HepG2 (cell line): ENCODE measurements at regions not wholly inside any gene's neighbourhood (a gene's known extent, or its start where the extent isn't known, plus 50 kb on each side); places are given as distances from the start of the nearest gene placed in this dataset.

Experiments
- ARNTL ChIP-seq: sonication (generic); formaldehyde crosslinking; IDR thresholded peaks from 2 replicates; pipeline ENCODE4 v1.4.0; 2020; ENCODE audit warnings: mild to moderate bottlenecking, missing genetic modification reagents
- CBFB ChIP-seq: sonication (generic); formaldehyde crosslinking; IDR thresholded peaks from 2 replicates; pipeline ENCODE4 v1.4.0; 2020; ENCODE audit warnings: missing genetic modification reagents
- MYPOP ChIP-seq: sonication (generic); formaldehyde crosslinking; IDR thresholded peaks from 2 replicates; pipeline ENCODE4 v1.8.1; 2023; ENCODE audit warnings: mild to moderate bottlenecking, moderate library complexity, missing genetic modification reagents
- PBX2 ChIP-seq: IDR thresholded peaks from 2 replicates; pipeline ENCODE4 v1.6.1; 2016; ENCODE audit warnings: control low read depth
- PHF8 ChIP-seq: sonication (generic); formaldehyde crosslinking; IDR thresholded peaks from 2 replicates; pipeline ENCODE4 v1.5.0; 2020; ENCODE audit warnings: missing genetic modification reagents
- SMAD3 ChIP-seq: sonication (generic); formaldehyde crosslinking; IDR thresholded peaks from 2 replicates; pipeline ENCODE4 v1.4.0; 2020; ENCODE audit warnings: missing genetic modification reagents
- SP1 ChIP-seq, 2 experiments: fragments of 450-650 bp in 1 of 2; sonication (generic) in 1 of 2; formaldehyde crosslinking in 1 of 2; IDR thresholded peaks; 2 replicates each; pipeline versions ENCODE4 v1.4.0 to v1.6.1; 2016 to 2020; ENCODE audit warnings: missing genetic modification reagents in 1 of 2
- ZBTB7A ChIP-seq: sonication (generic); formaldehyde crosslinking; IDR thresholded peaks from 2 replicates; pipeline ENCODE4 v1.8.0; 2022; ENCODE audit warnings: mild to moderate bottlenecking, missing genetic modification reagents
- ZNF513 ChIP-seq: sonication (generic); formaldehyde crosslinking; conservative IDR thresholded peaks from 2 replicates; pipeline ENCODE4 v1.5.0; 2020; ENCODE audit warnings: missing genetic modification reagents
- ZNF574 ChIP-seq: sonication (generic); formaldehyde crosslinking; IDR thresholded peaks from 2 replicates; pipeline ENCODE4 v1.4.0; 2020; ENCODE audit warnings: missing genetic modification reagents

GRCh38 chr7:34240417-34240816 lies 335.1 kb downstream of the BMPER start (continued):
- TF ChIP-seq SMAD3 (CRISPR knock-in tag) (no peak), PHF8 (no peak), ZNF513 (CRISPR knock-in tag) (no peak), MYPOP (no peak), ARNTL (no peak), CBFB (CRISPR knock-in tag) (no peak), PBX2 (no peak), ZNF574 (CRISPR knock-in tag) (no peak), ZBTB7A (no peak), SP1 (IDR thresholded peaks at IDR 0.05) (no peak), SP1 (CRISPR knock-in tag; IDR thresholded peaks at IDR 0.05) (no peak)
